ENCODE measurements at regions not wholly inside any gene's neighbourhood (a gene's known extent, or its start where the extent isn't known, plus 50 kb on each side); places are given as distances from the start of the nearest gene placed in this dataset.

GRCh38 chr7:83852136-83852535 lies 203.2 kb upstream of the SEMA3E start:
- no peak for ATAC-seq
- TF ChIP-seq EP300 (IDR thresholded peaks at IDR 0.05) (no peak), POLR2A (IDR thresholded peaks at IDR 0.05) (no peak)
- H3K27ac ChIP-seq: no peak overlapping the region
- no peaks in the 10 kb centered on the region for H3K36me3 ChIP-seq
- H3K9me3 ChIP-seq: no peaks in the 10 kb centered on the region
- no peak overlapping the region for H3K4me3 ChIP-seq
- H3K4me1 ChIP-seq: no peaks in the 10 kb centered on the region
- WGBS, 2 donors (ENCODE audit: low coverage in 1 of 2): 39 to 64% methylated on average over 2 of the region's 2 CpGs
- no peaks in the 10 kb centered on the region for H3K27me3 ChIP-seq

GRCh38 chr7:83851551-83851950 lies 202.6 kb upstream of the SEMA3E start:
- TF ChIP-seq CTCF (IDR thresholded peaks at IDR 0.05) (no peak), POLR2A (IDR thresholded peaks at IDR 0.05) (no peak), EP300 (IDR thresholded peaks at IDR 0.05) (no peak), POLR2AphosphoS5 (IDR thresholded peaks at IDR 0.05) (no peak)
- WGBS, 2 donors (ENCODE audit: low coverage in 1 of 2): 67 to 84% methylated on average over 1 of the region's 1 CpG

GRCh38 chr7:83850941-83851340 lies 202.0 kb upstream of the SEMA3E start:
- no peak for ATAC-seq
- Histone ChIP-seq H3K9me3 (no peaks in the 10 kb centered on the region), H3K27me3 (no peaks in the 10 kb centered on the region), H3K36me3 (no peaks in the 10 kb centered on the region), H3K4me1 (no peaks in the 10 kb centered on the region), H3K27ac (no peak overlapping the region), H3K4me3 (no peak overlapping the region)
- no peak for TF ChIP-seq POLR2AphosphoS5 (IDR thresholded peaks at IDR 0.05)
- no peak for TF ChIP-seq EP300 (IDR thresholded peaks at IDR 0.05)
- no peak for TF ChIP-seq POLR2A (IDR thresholded peaks at IDR 0.05)
- no peak for TF ChIP-seq CTCF (IDR thresholded peaks at IDR 0.05)

More at GRCh38 chr7:83851551-83851950, 202.6 kb upstream of the SEMA3E start:
- H3K36me3 ChIP-seq: no peaks in the 10 kb centered on the region
- H3K9me3 ChIP-seq: no peaks in the 10 kb centered on the region
- H3K27me3 ChIP-seq: no peaks in the 10 kb centered on the region
- H3K4me3 ChIP-seq: no peak overlapping the region
- no peaks in the 10 kb centered on the region for H3K4me1 ChIP-seq
- no peak for ATAC-seq
- H3K27ac ChIP-seq: no peak overlapping the region

GRCh38 chr7:83850125-83850524 lies 201.2 kb upstream of the SEMA3E start:
- no peaks in the 10 kb centered on the region for H3K4me1 ChIP-seq
- no peak for ATAC-seq
- no peak overlapping the region for H3K4me3 ChIP-seq
- H3K9me3 ChIP-seq: no peaks in the 10 kb centered on the region
- TF ChIP-seq POLR2A (IDR thresholded peaks at IDR 0.05) (no peak), EP300 (IDR thresholded peaks at IDR 0.05) (no peak), POLR2AphosphoS5 (IDR thresholded peaks at IDR 0.05) (no peak), CTCF (IDR thresholded peaks at IDR 0.05) (no peak)
- WGBS, 2 donors (ENCODE audit: low coverage in 1 of 2): 88 to 91% methylated on average over 3 of the region's 3 CpGs
- no peaks in the 10 kb centered on the region for H3K27me3 ChIP-seq
- H3K36me3 ChIP-seq: no peaks in the 10 kb centered on the region
- H3K27ac ChIP-seq: no peak overlapping the region

GRCh38 chr7:83849131-83849530 lies 200.2 kb upstream of the SEMA3E start:
- Histone ChIP-seq H3K4me3 (no peak overlapping the region), H3K27me3 (no peaks in the 10 kb centered on the region), H3K36me3 (no peaks in the 10 kb centered on the region), H3K9me3 (no peaks in the 10 kb centered on the region), H3K4me1 (no peaks in the 10 kb centered on the region), H3K27ac (no peak overlapping the region)
- WGBS, 2 donors (ENCODE audit: low coverage in 1 of 2): 12 to 25% methylated on average over 3 of the region's 3 CpGs
- ATAC-seq: no peak
- TF ChIP-seq POLR2A (IDR thresholded peaks at IDR 0.05) (no peak), CTCF (IDR thresholded peaks at IDR 0.05) (no peak), POLR2AphosphoS5 (IDR thresholded peaks at IDR 0.05) (no peak), EP300 (IDR thresholded peaks at IDR 0.05) (no peak)

All from gastroesophageal sphincter (tissue), 4 donors.